Gastroesophageal sphincter (tissue), 4 donors: ENCODE measurements at regions not wholly inside any gene's neighbourhood (a gene's known extent, or its start where the extent isn't known, plus 50 kb on each side); places are given as distances from the start of the nearest gene placed in this dataset.

Source experiments
- ATAC-seq: fragments of 150-250 bp; one replicate; pipeline ENCODE4 v1.9.1; 2016; ENCODE audit warnings: mild to moderate bottlenecking, moderate library complexity
- H3K27ac ChIP-seq, 4 donors: fragments of 200-600 bp; sonication (generic) in 3 of 4; 1 replicate in 3 of 4; 2 replicates in 1 of 4; pipeline ENCODE4 v1.5.1; 2016 to 2019
- H3K27me3 ChIP-seq: fragments of 200-600 bp; sonication (generic); one replicate; pipeline ENCODE4 v1.5.1; 2019
- H3K36me3 ChIP-seq, 2 donors: fragments of 200-600 bp; sonication (generic); one replicate each; pipeline ENCODE4 v1.5.1; 2019; ENCODE audit warnings: control low read depth in 1 of 2
- H3K4me1 ChIP-seq, 3 donors: fragments of 200-600 bp; sonication (generic); 1 replicate in 2 of 3; 2 replicates in 1 of 3; pipeline ENCODE4 v1.5.1; 2016 to 2019; ENCODE audit warnings: control low read depth in 2 of 3
- H3K4me3 ChIP-seq, 2 donors: fragments of 200-600 bp; sonication (generic); one replicate each; pipeline ENCODE4 v1.5.1; 2019; ENCODE audit warnings: mild to moderate bottlenecking in 1 of 2, moderate library complexity in 1 of 2
- H3K9me3 ChIP-seq, 3 donors: fragments of 200-600 bp; sonication (generic); one replicate each; pipeline ENCODE4 v1.5.1; 2017 to 2019; ENCODE audit warnings: control low read depth in 2 of 3
- EP300 ChIP-seq: sonication (generic); formaldehyde crosslinking; IDR thresholded peaks from one replicate; pipeline ENCODE4 v1.6.1; 2017; ENCODE audit warnings: antibody characterized with exemption, mild to moderate bottlenecking
- POLR2A ChIP-seq, 2 donors: fragments of 450-650 bp; IDR thresholded peaks; one replicate each; pipeline ENCODE4 v1.6.1; 2017; ENCODE audit warnings: antibody characterized with exemption in 2 of 2, mild to moderate bottlenecking in 2 of 2, moderate library complexity in 1 of 2
- POLR2AphosphoS5 ChIP-seq: sonication (generic); formaldehyde crosslinking; IDR thresholded peaks from one replicate; pipeline ENCODE4 v1.6.1; 2017; ENCODE audit warnings: antibody characterized with exemption
- WGBS, 2 donors: methylation state at CpG; one replicate each; pipeline ENCODE4 v1.1.5; 2018; ENCODE audit warnings: low coverage in 1 of 2; 5-methylcytosine and 5-hydroxymethylcytosine counted together
- TF ChIP-seq, protein P1 (sequence below), 4 experiments: fragments of 200-600 bp in 2 of 4; fragments of 450-650 bp in 2 of 4; sonication (generic) in 1 of 4; IDR thresholded peaks; one replicate each; pipeline ENCODE4 v1.5.1; 2017 to 2019; ENCODE audit warnings: antibody characterized with exemption in 4 of 4, mild to moderate bottlenecking in 2 of 4, moderate library complexity in 2 of 4

DNA sequence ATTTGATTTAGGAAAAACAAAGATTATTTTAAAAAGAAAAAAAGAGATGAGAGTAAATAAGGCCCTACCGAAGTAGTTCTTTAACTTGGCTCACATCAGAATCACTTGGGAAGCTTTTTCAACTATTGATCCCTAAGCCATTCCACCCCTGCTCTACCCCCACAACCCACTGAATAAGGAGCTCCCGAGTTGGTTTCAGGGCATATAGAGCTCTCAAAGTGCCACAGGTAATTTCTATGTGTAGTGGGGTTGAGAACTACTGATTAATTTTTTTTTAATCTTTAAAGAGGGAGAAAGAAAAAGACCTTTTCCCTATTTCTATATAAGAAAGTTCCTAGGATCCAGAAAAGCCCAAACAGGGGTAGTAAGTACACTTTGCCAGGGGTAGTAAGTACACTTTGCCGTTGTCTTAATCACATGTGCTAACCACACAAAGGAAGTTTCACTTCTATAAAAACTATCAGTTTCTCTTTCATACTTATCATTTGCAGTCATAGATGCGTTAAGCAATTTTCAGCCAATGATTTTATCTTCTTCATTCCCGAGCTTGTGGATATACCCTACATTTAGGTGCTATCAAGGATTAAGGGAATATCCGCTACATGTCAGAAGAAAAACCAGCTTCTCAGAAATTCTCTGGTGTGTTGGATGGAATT, 108.4 kb upstream of the ZC3H12C start:
- no peaks in the 10 kb centered on the region for H3K27me3 ChIP-seq
- H3K36me3 ChIP-seq = no peaks in the 10 kb centered on the region
- H3K4me1 ChIP-seq = no peaks in the 10 kb centered on the region
- peak; percentile 28 for ATAC-seq
- WGBS, 2 donors = 67 to 77% methylated on average over 6 of the region's 6 CpGs
- no peaks in the 10 kb centered on the region for H3K9me3 ChIP-seq
- no peak overlapping the region for H3K4me3 ChIP-seq
- H3K27ac ChIP-seq = no peak overlapping the region
- TF ChIP-seq POLR2AphosphoS5 = no peak
- TF ChIP-seq, protein P1, sequence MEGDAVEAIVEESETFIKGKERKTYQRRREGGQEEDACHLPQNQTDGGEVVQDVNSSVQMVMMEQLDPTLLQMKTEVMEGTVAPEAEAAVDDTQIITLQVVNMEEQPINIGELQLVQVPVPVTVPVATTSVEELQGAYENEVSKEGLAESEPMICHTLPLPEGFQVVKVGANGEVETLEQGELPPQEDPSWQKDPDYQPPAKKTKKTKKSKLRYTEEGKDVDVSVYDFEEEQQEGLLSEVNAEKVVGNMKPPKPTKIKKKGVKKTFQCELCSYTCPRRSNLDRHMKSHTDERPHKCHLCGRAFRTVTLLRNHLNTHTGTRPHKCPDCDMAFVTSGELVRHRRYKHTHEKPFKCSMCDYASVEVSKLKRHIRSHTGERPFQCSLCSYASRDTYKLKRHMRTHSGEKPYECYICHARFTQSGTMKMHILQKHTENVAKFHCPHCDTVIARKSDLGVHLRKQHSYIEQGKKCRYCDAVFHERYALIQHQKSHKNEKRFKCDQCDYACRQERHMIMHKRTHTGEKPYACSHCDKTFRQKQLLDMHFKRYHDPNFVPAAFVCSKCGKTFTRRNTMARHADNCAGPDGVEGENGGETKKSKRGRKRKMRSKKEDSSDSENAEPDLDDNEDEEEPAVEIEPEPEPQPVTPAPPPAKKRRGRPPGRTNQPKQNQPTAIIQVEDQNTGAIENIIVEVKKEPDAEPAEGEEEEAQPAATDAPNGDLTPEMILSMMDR (IDR thresholded peaks at IDR 0.05) = no peak
- no peak for TF ChIP-seq EP300
- no peak for TF ChIP-seq POLR2A (IDR thresholded peaks at IDR 0.05)

DNA sequence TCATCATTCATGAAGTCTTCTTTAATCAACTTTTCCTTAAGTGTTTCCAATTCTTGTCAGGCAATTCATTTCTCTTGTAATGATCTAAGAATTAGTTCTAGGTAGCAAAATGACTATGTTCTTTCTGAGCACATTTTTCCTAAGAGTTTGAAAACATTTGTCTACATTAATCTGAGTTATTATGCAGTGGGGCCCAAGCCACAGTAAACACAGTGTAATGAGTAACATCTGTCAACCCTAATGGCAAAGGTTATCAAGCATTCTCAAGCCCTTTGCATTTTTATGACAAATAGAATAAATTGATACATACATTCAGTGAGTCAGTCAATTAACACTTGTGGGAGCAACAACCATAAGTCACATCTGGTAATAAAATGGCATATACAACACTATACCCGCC, 106.7 kb upstream of the ZC3H12C start:
- H3K4me1 ChIP-seq = no peaks in the 10 kb centered on the region
- TF ChIP-seq EP300 = no peak
- no peak for TF ChIP-seq POLR2AphosphoS5
- TF ChIP-seq, protein P1 (IDR thresholded peaks at IDR 0.05) = no peak
- TF ChIP-seq POLR2A (IDR thresholded peaks at IDR 0.05) = no peak
- no peaks in the 10 kb centered on the region for H3K36me3 ChIP-seq
- no peak overlapping the region for H3K4me3 ChIP-seq
- H3K27me3 ChIP-seq = no peaks in the 10 kb centered on the region
- 83 to 100% methylated on average over 1 of the region's 1 CpG for WGBS, 2 donors
- H3K27ac ChIP-seq = no peak overlapping the region
- no peak for ATAC-seq
- H3K9me3 ChIP-seq = no peaks in the 10 kb centered on the region

DNA sequence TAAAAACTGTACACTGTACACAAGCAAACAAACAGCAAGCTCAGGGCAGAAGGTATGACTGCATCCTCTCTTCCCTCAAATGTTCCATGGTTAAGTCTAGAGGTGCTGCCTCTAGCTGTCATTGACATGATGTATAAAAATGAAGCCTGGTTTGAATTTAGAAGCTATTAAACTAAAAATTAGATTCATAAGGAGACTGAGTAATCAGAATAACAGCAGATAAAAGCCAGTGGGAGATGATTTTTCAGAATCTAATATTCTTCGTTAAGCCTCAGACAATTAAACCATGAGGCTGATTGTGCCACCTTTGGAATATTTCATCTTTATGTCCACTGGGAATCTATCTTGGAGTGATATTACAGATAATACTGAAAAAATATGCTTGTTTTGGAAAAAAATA, 101.4 kb upstream of the ZC3H12C start:
- H3K4me3 ChIP-seq = no peak overlapping the region
- ATAC-seq = no peak
- no peaks in the 10 kb centered on the region for H3K4me1 ChIP-seq
- TF ChIP-seq POLR2A (IDR thresholded peaks at IDR 0.05) (no peak), EP300 (no peak), POLR2AphosphoS5 (no peak)
- TF ChIP-seq, protein P1 (IDR thresholded peaks at IDR 0.05) = no peak
- H3K36me3 ChIP-seq = no peaks in the 10 kb centered on the region
- WGBS, 2 donors = 92 to 95% methylated on average over 1 of the region's 1 CpG
- no peaks in the 10 kb centered on the region for H3K9me3 ChIP-seq
- no peak overlapping the region for H3K27ac ChIP-seq
- no peaks in the 10 kb centered on the region for H3K27me3 ChIP-seq

DNA sequence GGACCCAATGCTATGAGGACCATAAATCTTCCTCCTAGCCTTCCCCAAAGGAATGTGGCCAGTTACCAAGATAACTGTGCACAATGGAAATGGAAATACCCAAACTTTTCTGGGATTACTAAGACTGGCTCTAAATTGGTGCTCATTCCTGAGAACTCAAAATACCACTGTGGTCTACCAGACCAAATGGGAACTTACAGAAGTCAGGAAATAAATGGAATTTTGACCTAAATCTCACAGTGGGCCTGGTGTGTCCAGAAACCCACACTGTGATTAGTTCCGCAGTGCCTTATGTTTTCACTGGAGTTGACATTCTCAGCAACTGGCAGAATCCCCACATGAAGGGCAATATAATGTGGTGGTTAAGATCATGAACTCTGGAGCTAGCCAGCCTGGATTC, 99.4 kb upstream of the ZC3H12C start:
- H3K36me3 ChIP-seq = no peaks in the 10 kb centered on the region
- H3K4me1 ChIP-seq = peaks cover 0 to 9% (median 1%) of the 10 kb centered on the region in 3 donors
- no peaks in the 10 kb centered on the region for H3K27me3 ChIP-seq
- H3K4me3 ChIP-seq = no peak overlapping the region
- no peak overlapping the region for H3K27ac ChIP-seq
- ATAC-seq = no peak
- 100% methylated on average over 1 of the region's 1 CpG; no CpG with 5 or more reads in 1 of the 2 donors for WGBS, 2 donors
- no peaks in the 10 kb centered on the region for H3K9me3 ChIP-seq
- no peak for TF ChIP-seq EP300
- no peak for TF ChIP-seq POLR2A (IDR thresholded peaks at IDR 0.05)

DNA sequence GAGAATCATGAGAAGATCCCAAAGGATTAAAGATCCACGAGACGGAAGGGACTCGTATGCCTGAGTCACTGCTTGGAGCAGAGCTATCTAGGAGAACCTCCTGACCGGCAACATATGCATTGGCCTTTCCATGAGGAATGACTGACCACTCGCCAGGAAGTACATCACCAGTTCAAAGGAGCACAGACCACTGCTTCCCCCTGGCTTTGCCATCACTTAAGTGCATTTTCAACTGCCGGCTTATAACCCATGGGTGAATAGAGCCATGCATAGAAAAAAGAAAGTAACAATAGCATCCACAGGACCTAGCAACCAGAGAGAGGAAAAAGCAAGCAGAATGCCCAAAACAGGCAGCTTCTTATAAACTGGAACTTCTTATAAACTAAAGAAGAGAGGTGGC, 98.3 kb upstream of the ZC3H12C start:
- Histone ChIP-seq H3K9me3 (no peaks in the 10 kb centered on the region), H3K4me3 (no peak overlapping the region), H3K27me3 (no peaks in the 10 kb centered on the region), H3K4me1 (peaks cover 0 to 19% (median 8%) of the 10 kb centered on the region in 3 donors), H3K27ac (no peak overlapping the region), H3K36me3 (no peaks in the 10 kb centered on the region)
- TF ChIP-seq EP300 (no peak), POLR2A (IDR thresholded peaks at IDR 0.05) (no peak), POLR2AphosphoS5 (no peak)
- TF ChIP-seq, protein P1 (IDR thresholded peaks at IDR 0.05) = no peak
- ATAC-seq = no peak
- WGBS, 2 donors = 86% methylated on average over 5 of the region's 6 CpGs; no CpG with 5 or more reads in 1 of the 2 donors
